Limb (tissue), 2 donors: ENCODE measurements at regions not wholly inside any gene's neighbourhood (a gene's known extent, or its start where the extent isn't known, plus 50 kb on each side); places are given as distances from the start of the nearest gene placed in this dataset.

Experiments
- DNase-seq, 2 donors: peaks; one replicate each; pipeline ENCODE4 v3.0.0-alpha.2; 2016; ENCODE audit errors: extremely low spot score in 2 of 2

DNA sequence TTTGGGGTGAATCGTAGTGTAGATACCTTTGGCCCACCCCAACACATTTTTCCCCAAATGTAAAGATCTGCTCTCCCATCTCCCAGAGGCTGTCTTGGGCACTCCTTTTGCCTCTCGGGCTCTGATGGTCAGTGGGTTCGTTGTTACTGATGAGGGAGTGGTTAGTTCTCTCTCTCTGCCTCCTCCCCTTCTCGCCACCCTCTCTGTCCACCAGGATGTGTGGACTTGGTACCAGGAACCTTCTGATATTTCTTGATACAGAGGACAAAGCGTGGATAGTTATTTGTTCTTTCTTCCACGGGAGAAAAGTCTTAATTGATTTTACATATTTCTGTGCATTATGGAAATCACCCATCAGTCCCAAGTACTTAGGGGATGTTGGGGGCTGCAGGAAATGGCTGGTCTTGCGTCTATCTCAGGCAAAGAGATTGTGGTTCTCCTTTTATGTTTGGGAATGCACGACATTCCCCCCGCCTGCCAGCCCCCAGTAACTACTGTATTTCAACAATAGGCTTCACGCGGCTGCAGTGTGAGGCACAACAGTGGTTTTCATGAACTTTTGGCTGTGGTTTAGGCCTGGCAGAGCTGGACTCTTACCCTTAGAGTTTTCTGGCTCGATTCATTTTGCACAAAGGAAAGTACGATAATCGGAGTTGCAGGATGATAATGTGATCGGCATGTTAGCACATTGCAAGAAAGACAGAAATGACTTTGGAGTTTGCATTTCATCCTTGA lies 79.0 kb upstream of the ZNF536 start:
- DNase-seq: no peak

DNA sequence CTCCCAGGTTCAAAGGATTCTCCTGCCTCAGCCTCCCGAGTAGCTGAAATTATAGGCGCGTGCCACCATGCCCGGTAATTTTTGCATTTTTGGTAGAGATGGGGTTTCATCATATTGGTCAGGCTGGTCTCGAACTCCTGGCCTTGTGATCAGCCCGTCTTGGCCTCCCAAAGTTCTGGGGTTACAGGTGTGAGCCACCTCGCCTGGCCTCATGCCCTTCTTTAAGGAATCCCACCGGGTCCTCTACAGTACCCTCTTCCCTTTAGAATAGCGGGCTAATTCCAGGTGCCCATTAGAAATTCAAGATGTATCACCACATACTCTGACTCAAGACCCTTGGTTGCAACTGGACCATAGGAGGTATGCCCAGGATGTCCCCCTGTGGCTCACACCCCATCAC lies 74.2 kb upstream of the ZNF536 start:
- no peak for DNase-seq

DNA sequence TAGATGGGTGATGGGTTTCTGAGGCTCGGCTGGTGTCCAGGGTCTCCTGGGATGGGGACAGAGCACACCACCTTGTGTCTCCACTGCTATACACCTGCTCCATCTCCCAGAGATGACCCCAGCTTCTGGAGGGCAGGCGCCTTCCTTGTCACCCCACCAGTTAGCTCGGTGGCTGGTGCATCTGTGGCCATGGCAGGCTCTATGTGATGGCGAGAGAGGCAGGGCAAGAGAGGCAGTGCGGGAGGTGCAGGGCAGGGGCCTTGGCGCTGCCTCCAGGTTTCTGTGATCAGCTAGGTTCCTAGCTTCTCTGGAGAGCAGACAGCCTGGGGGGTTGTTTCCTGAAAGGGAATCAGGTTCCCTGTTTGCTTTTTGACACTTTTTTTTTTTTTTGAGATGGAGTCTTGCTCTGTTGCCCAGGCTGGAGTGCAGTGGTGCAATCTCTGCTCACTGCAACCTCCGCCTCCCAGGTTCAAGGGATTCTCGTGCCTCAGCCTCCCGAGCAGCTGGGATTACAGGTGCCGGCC lies 69.0 kb upstream of the ZNF536 start:
- no peak for DNase-seq

DNA sequence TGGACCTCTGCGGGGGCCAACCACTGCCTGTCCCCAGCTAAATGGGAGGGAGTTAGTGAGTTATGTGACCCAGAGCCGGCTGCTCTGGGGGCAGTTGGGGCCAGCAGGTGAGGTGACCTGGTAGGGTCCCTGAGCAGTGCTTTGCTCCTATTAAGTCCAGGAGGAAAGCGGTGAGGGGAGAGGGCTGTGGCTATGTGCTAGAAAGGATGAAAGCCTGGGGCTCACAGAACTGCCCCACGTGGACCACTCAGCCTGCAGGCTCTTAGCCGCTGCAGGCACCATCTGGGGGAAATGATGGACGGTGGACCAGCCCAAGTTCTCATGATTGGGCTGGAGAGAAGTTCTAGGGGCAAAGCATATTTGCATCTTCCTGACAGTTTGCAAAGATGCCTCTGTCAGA lies 67.6 kb upstream of the ZNF536 start:
- no peak for DNase-seq

DNA sequence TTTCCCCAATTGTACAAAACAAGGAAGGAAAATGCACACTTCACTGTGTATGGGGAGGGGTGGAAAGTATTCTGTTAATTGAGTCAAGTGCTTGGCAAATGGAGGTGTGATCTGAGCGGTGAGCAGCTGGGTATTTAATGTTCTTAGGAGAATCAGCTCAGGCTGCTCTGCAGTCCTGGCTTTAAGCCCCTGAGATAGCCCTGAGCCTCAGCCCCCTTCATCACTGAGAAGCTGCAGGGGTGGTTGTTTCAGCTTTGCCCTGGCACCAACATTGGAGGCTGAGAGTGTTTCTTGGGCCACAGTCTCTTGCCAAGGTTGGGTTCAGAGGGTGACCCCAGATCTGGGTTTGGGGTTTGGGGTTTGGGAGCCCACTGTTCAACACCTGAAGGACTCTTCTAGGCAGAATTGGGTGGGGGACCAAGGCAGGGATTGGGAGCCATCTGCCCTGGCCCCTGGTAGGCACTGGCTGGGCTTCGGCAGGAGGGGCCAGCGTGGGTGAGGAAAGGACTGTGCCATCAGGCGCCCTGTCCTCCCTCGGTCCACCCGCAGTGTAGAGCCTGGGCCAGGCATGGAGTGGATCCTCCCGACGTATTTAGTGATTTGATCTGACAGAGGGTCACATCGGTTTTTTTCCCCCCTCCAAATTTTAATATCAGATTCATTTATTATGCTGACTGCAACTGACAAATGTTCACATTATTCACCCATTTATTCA lies 66.7 kb upstream of the ZNF536 start:
- no peak for DNase-seq

DNA sequence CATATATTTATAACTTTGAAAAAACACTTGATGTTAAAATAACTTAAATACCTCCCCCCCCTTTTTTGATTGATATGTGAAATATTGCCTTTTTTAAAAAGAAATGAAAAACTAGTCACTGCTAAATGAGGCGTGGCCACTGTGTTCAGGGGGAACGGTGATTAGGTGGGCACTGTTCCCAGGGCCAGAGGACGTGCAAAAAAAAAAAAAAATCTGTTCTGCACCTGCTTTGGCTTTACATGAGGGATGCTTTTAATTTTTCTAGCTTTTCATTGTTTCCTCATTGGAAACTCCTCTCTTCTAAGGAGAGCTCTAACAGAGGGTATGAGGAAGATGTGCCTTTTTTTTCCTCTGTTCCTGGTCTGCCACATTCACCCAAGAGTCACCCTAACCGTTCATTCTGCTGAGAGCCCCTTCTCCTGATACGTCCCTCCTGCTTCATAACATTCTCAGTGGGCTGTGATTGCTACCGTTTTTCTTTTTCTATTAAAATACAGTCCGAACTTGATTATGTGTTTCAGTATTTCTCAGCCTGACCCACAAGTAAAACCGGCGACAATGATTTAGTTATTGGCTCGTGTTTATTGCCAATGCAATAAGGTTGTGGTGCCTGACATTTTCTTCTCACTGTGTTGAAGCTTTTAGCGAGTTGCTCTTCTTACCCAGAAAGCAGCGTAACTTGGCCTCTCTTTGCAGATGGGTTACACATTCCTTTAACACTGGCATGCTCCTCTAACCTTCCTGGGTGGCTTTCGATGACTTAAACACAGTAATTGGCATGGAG lies 64.8 kb upstream of the ZNF536 start:
- no peak for DNase-seq

DNA sequence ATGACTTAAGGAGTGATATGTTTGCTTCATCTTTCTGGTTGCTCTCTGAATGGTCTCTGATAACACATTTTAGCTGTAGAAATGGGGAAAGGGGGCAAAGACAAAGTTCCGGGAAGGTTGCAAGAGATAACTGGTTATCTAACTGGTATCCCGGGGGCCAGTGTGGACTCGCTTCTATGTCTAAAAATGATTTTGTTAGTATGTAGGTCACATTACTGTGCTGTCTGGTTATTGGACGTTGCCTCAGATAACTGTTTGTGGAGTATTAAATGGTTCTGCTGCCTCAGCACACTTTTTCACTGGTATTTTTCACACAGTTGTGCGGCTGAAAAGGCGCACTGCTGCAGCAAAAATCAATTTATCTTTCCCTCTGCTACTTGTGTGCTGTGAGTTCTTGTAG lies 63.0 kb upstream of the ZNF536 start:
- no peak for DNase-seq

DNA sequence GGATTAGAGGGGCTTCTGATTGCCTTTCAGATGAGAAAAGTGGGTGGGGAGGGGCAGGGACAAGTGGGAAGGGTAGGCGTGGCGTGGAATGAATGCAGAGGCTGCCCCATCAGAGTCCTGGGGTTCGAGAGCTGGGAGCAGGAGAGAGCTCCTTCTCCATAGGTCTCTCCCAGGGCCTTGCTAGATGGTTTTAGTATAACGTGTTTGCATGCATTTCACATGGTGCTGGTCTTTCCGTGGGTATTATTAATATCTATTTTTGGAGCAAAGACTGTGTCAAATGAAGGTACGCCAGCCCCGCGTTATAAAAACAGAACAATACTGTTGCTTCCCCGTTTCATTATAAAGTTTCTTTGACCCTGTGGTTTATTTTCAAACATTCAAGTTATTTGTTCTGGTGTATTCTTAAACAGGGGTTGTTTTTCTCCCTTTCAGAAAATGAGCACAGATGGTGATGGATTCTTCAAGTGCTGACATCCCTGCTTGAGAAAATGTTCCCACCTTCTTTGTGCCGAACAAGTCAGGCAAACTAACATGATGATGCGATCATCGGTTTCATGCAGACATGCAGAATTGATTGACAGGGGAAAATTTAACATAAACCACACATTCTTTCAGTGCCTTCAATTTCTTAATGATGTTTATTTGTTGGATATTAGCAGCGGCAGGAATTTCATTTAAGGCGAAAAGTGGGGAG lies 62.1 kb upstream of the ZNF536 start:
- no peak for DNase-seq

DNA sequence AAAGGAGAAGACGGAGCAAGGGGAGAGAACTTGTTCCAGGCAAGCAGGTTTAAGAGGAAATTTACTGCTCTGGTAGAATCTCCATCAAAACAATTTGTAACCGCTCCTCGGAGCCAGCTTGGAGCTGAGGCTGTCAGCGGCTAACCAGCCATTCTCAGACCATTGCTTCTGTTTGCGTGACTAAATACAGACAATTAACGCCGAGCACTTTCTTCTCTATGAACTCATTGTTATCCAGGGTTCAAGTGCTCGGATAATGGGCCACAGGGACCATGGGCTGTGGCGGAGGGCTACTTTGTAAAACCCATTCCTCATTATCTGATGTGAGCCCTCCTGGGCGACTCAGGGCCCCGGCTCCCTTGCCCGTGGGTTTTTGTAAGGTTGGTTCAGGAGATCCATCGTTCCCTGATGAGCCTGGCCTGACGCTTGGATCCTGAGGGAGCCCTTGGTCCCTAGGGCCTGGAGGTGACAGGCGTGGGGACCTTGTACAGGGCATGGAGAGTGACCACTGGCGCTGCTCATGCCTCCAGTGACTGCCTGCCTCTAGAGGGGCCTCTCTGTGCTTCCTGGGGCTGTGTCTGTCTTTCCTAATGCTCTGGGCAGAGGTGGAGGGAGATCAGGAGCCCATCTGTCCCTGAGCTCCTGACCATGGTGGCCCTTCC lies 61.5 kb upstream of the ZNF536 start:
- DNase-seq: no peak

DNA sequence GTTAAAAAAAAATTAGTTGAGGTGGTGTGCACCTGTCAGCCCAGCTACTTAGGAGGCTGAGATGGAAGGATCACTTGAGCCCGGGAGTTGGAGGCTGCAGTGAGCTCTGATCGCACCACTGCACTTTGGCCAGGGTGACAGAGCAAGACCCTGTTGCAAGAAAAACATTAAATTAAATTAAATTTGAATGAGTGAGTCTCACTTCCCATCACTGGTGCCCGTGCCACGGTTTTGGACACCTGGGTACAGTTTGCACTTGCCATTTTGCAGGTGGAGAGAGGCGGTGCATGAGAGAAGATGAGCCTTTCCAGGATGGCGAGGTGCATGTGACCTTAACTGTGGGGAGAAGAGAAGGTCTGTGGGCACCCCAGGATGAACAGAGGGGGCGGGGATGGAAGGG lies 60.3 kb upstream of the ZNF536 start:
- no peak for DNase-seq

DNA sequence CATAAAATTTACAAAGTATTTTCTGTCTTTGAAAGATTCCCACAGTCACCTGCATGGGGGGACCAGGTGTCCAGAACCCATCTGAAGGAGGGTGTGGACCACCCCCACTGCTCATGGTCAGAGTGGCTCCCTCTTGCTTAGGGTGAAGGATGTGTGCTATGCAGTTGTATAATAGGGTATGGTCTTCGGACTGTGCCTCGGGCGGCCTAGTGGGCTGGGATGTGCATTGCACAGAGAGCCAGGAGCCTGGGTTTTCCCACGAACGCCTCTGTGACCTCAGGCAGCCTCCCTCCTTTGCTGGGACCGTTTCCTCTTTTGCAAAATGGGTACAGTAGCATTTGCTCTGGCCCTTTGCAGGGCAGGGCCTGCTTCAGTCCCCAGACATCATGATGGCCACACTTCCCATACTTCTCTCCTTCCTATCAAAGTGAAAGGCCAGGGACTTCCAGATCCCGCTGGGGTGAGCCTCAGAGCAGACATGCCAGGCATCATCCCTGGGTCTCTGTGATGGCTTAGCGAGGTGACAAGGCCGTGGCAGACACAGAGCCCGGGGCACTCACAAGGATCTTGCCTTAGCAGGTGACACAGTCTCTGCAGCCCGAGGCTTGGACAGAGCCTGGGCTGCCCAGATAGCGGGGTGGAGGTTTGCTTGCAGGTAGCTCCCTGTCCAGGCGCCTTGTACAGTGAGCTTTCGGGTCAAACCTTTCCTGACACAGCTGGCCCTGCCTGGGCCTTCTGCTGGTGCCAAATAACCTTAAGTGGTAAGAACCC lies 59.4 kb upstream of the ZNF536 start:
- DNase-seq: no peak

DNA sequence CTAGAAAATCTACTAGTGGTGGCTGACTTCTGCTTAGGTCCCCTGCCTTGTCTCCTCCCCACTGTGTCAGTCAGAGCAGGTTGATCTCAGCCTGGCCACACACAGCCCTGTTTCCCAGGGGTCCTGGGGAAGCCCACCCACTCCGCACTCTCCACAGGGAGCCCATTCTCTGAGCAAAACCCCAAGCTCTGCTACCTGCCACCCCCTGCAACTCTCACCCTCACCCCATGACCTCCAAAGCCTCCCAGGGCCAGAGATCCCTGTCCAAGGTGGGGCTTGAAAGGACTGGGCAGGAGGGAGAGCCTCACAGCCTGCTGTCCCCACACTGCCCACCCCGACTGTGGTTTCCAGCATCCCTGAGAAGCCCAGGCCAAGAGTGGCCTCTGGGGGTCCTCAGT lies 58.8 kb upstream of the ZNF536 start:
- no peak for DNase-seq

DNA sequence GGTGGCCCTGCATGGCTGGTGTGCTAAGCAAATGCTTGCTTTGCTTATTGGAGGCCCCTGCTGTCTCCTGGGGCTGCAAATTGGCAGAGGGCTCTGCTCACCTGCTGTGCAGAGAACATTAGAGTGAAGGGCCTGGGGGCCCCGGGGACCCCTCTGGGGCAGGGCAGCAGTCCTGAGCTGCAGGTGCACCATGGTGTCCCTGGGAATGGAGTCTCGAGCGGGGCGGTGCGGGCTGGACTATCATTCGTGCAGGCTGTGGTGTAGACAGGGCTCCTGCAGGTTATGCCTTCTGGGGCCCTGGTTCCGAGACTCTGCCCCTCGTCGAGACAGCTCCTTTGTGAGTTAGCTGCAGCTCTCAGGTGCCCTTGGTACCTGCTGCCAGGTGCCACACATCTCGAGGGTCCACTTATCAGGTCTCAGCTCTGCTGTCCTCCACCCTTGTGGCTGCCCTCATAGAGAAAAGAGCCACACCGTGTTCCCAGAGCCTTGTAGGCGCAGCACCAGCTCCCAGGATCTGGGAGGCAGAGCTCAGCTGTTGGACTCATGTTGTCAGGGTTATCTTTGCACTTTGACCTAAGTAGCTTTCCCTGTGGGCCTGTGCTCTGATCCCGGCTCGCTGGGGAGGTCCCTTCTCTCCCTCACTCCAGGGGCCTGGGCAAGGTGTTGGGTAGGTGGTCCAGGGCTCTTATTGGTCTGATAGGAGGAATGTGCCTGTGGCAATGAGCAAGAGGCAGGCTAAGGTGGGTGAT lies 58.0 kb upstream of the ZNF536 start:
- DNase-seq: peak in 1 of 2 donors; percentile 15

DNA sequence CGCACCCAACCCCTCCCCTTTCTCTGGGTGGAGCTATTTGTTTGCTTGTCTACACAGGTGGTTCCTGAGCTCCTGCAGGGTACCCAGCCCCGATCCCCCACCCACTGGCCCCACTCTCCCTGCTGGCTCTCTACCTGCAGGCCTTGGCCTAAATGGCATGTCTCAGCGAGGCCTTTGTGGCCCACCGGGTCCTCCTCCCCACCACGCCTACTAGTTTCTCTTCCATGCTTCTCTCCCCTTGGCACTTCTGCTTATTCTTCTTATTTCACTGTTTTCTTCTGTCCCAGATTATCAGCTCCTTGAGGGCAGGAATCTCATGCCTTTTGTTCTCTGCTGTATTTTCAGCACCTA lies 57.4 kb upstream of the ZNF536 start:
- DNase-seq: no peak

DNA sequence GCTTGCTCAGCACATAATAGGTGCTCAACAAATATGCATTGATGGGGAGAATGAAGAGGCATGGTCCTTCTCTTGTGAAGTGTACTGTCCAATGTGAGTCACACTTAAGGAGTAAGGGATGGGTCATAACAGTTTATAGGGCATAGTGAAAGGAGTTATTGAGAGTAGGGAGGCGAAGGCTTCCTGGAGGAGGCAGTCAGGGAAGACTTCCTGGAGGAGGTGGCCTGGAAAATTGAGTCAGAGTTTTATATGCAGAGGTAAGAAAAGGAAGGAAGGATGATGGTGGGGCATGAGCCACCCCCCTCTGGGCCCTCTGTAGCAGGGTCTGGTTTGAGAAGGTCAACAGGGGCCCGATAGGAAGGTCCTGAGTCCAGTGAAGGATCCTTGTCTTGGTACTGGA lies 57.0 kb upstream of the ZNF536 start:
- no peak for DNase-seq

DNA sequence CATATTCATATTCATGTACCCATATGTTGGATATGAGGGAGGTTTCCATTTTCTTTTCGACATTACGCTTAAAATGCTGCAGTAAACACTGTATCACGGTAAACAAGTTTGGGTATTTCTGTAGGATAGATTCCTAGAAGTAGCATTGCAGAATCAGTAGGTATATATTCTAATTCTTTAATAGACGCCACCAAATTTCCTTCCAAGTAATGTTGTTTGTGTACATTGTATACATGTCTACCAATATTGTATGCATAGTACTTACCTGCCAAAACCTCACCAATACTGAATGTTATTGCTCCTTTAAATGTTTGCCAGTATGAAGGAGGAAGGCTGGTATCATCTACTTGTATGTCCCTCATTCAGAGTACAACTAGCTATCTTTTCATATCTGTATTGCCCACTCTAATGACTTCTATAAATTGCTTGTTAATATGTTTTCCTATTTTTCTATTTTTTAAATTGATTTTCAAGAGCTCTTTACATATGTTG lies 56.1 kb upstream of the ZNF536 start:
- DNase-seq: no peak

DNA sequence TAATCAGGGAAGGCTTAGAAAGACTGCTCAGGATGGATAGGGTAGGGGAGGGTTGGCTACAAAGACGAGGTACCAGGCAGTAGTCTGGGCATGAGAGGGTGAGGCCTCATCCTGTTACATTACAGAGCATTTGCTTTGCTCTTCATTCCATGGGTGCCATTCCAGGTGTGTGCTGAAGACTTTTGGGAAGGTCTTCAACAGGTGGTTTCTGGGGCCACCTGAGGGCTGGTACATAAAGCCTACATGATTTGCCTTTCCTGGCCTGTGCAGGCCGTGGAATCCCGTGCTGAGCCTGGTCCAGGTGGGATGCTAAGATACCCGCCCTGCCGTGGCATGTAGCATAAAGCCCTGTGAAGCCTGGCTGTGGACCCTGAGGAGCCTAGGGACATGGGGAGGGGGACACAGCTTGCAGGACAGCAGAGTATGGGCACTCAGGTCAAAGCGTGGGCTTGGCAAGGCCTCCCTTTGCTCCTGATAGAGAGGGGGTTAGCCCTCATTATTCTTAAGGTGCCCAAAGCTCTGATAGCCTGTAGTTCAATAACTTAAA lies 55.6 kb upstream of the ZNF536 start:
- no peak for DNase-seq

DNA sequence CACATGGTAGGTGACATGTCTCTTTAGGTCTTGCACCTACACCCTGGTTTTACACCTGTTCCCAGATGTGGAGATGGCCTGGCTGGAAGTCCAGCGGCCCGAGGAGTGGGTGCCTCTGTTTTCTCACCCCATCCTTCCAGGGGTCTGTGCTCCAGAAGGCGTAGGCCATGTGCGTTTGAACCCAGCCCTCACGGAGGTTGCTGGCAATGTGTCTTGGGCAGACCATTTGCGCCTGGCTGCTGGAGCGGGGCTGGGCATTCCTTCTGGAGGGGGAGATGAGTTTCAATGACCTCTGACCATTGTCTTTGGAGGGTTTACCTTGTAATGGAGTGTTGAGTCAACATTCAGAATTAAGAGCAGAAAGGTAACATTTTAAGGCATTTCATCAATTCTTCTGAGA lies 54.8 kb upstream of the ZNF536 start:
- peak in 1 of 2 donors; percentile 15 for DNase-seq

DNA sequence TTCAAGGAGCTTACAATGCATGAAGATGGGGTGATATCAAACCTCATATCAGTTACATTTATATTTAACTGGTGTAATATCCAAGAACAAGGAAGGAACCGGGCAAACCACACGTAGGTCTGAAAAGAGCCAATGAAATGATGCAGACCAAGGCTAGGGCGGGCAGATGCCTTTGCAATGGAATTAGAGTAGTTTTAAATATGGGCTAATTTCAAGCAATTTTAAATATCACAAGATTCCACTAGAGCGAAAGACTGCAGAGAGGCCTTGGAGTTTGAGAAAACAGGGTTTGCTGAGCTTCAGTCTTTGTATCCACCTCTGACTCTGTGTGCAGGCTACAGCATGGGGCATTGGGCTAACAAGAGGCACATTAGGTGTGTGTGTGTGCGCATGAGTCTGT lies 53.9 kb upstream of the ZNF536 start:
- DNase-seq: no peak
